Ovary (tissue), 3 donors: ENCODE measurements at regions not wholly inside any gene's neighbourhood (a gene's known extent, or its start where the extent isn't known, plus 50 kb on each side); places are given as distances from the start of the nearest gene placed in this dataset.

Source experiments
- CTCF ChIP-seq, 3 donors: fragments of 450-650 bp in 2 of 3; fragments of 200-600 bp in 1 of 3; IDR thresholded peaks; one replicate each; pipeline versions ENCODE4 v1.5.1 to v1.8.0; 2016 to 2022; ENCODE audit warnings: antibody characterized with exemption in 3 of 3, mild to moderate bottlenecking in 1 of 3
- POLR2A ChIP-seq: fragments of 450-650 bp; IDR thresholded peaks from one replicate; pipeline ENCODE4 v1.6.1; 2017; ENCODE audit warnings: antibody characterized with exemption, mild to moderate bottlenecking, moderate library complexity
- donor health status: DM: no; HTN: no; CAD: no.

GRCh38 chr9:90508940-90509339 is 133.7 kb downstream of the DIRAS2 start:
- no peak for TF ChIP-seq CTCF (IDR thresholded peaks at IDR 0.05)
- no peak for TF ChIP-seq POLR2A
